ENCODE measurements at regions not wholly inside any gene's neighbourhood (a gene's known extent, or its start where the extent isn't known, plus 50 kb on each side); places are given as distances from the start of the nearest gene placed in this dataset.

DNA sequence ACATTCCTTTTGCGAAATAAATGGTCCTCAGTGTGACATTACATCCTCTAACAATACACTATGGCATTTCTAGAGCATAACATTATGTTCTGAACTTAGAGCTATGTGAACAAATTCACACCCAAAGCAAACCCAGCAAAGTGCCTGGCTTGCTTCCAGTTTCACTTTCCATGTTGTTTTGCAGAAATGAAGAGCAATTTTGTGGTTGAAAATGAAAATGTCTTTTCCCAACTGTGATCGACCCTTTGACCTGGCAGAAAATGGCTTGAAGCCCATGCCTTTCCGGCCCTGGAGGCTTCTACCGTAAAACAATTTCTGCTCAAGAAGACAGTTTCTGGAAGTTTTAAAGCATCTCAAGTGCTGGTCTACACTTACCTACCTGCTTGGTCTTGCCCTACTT, 344.7 kb upstream of the RGMB start:
- no peak for DNase-seq (ENCODE audit: low spot score)
- TF ChIP-seq, protein P1, sequence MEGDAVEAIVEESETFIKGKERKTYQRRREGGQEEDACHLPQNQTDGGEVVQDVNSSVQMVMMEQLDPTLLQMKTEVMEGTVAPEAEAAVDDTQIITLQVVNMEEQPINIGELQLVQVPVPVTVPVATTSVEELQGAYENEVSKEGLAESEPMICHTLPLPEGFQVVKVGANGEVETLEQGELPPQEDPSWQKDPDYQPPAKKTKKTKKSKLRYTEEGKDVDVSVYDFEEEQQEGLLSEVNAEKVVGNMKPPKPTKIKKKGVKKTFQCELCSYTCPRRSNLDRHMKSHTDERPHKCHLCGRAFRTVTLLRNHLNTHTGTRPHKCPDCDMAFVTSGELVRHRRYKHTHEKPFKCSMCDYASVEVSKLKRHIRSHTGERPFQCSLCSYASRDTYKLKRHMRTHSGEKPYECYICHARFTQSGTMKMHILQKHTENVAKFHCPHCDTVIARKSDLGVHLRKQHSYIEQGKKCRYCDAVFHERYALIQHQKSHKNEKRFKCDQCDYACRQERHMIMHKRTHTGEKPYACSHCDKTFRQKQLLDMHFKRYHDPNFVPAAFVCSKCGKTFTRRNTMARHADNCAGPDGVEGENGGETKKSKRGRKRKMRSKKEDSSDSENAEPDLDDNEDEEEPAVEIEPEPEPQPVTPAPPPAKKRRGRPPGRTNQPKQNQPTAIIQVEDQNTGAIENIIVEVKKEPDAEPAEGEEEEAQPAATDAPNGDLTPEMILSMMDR (IDR thresholded peaks at IDR 0.05; ENCODE audit: extremely low read depth, missing control alignments), result no peak

DNA sequence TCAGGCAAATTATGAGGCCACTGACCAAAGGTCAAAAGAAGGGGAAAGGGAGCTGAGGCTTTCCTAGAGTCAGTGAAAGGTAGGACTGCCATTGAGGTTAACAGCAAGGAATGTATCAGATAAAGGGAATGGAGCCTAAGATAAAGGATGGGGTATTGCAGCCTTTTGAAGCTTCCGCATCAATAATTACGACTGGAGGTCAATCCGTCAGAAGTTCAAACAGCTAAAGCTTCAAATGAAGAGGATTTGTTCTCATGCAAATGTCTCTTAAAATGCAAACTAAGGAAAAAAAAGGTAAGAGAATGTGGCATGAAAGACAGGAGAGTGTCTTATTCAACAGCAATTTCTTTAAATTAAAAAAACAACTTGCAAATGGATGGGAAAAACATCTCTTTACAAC, 341.1 kb upstream of the RGMB start:
- DNase-seq (ENCODE audit: low spot score), result no peak
- TF ChIP-seq, protein P1 (IDR thresholded peaks at IDR 0.05; ENCODE audit: extremely low read depth, missing control alignments), result no peak

DNA sequence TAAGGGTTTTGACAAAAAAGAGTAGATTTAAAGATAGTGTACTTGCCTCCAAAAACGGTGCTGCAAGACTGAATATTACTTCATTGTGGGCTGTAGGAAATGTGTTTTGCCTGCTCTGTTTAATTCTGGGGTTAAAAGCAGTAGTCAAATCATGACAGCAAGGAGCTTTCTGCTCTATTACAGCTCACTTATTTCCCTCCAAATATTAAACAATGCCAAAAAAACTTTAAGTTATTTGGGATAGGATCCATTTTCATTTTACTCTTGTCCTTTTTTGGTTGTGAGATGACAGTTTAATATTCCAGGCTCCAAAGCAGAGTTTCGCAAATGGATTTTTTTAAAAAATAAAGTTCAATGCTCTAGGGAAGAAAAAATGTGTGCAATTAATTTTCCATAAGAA, 340.4 kb upstream of the RGMB start:
- TF ChIP-seq, protein P1 (IDR thresholded peaks at IDR 0.05; ENCODE audit: extremely low read depth, missing control alignments), result no peak
- DNase-seq (ENCODE audit: low spot score), result no peak

DNA sequence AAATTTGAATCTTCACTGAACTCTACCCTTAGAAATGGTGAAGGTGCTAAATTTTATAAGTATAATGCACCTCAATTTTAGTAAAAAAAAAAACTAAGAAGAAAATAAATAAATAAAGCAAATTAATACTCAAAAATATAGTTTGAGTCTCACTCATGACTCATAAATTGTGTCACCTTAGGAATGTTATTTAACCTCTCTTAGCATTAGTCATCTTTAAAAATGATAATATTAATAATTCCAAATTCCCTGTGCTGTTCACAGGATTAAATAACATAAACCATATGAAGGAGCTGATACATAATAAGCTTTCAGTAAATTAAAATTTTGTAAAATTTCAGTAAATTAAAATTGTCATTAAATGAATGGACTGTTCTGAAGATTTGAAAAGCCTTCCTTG, 339.8 kb upstream of the RGMB start:
- TF ChIP-seq, protein P1 (IDR thresholded peaks at IDR 0.05; ENCODE audit: extremely low read depth, missing control alignments), result no peak

DNA sequence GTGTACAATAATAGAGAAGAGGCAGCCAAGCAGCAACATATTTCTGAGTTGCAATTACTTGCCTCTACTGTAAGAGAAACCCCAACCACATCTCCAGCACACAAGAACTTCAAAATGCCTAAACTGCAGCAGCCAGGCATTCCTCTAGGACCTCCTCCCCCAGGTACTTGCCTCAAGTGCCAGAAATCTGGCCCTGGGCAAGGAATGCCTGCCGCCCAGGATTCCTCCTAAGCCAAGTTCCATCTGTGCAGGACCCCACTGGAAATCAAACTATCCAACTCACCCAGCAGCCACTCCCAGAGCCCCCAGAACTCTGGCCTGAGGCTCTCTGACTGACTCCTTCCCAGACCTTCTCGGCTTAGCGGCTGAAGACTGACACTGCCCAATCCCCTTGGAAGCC, 336.8 kb upstream of the RGMB start:
- TF ChIP-seq, protein P1 (IDR thresholded peaks at IDR 0.05; ENCODE audit: extremely low read depth, missing control alignments), result no peak
- DNase-seq (ENCODE audit: low spot score), result no peak

More for the DNA sequence above, 339.8 kb upstream of the RGMB start:
- DNase-seq (ENCODE audit: low spot score), result no peak

DNA sequence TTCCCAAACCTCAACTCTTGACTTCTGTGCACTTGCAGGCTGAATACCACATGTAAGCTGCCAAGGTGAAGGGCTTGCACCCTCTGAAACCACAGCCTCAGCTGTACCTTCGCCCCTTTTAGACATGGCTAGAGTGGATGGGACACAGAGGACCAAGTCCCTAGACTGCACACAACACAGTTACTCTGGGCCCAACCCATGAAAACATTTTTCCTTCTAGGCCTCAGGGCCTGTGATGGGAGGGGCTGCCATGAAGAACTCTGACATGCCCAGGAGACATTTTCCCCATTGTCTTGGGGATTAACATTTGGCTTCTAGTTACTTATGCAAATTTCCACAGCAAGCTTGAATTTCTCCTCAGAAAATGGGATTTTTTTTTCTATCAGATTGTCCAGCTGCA, 331.0 kb upstream of the RGMB start:
- TF ChIP-seq, protein P1 (IDR thresholded peaks at IDR 0.05; ENCODE audit: extremely low read depth, missing control alignments), result no peak
- DNase-seq (ENCODE audit: low spot score), result no peak

DNA sequence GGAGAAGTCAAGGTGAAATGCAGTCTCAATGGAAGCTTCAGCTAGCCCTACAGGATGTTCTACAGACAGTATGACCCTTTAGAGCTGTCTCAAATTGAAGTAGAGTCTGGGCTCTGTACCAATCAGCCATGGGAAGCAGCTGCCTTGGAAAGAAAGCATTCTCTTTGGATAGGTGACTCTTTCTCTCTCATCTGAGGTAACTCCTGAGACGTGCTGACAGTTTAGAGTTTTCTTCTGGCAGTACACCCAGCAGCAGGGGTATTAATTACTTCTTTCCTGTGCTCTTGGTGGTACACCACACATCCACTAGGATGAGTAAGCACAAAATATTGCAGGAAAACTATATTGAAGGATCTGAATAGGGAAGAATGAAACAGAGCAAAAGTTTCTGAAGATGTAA, 329.6 kb upstream of the RGMB start:
- DNase-seq (ENCODE audit: low spot score), result no peak
- TF ChIP-seq, protein P1 (IDR thresholded peaks at IDR 0.05; ENCODE audit: extremely low read depth, missing control alignments), result no peak

Data from GM20000 (cell line).